ENCODE measurements at regions not wholly inside any gene's neighbourhood (a gene's known extent, or its start where the extent isn't known, plus 50 kb on each side); places are given as distances from the start of the nearest gene placed in this dataset.

- DNase-seq (ENCODE audit: low read depth) = no peak
Measured at GRCh38 chr10:2980791-2981360, 86.5 kb upstream of the PFKP start.

GRCh38 chr10:2980116-2980515 is 87.2 kb upstream of the PFKP start:
- no peak for DNase-seq (ENCODE audit: low read depth)

GRCh38 chr10:2979306-2979705 is 88.0 kb upstream of the PFKP start:
- no peak for DNase-seq (ENCODE audit: low read depth)

DNA sequence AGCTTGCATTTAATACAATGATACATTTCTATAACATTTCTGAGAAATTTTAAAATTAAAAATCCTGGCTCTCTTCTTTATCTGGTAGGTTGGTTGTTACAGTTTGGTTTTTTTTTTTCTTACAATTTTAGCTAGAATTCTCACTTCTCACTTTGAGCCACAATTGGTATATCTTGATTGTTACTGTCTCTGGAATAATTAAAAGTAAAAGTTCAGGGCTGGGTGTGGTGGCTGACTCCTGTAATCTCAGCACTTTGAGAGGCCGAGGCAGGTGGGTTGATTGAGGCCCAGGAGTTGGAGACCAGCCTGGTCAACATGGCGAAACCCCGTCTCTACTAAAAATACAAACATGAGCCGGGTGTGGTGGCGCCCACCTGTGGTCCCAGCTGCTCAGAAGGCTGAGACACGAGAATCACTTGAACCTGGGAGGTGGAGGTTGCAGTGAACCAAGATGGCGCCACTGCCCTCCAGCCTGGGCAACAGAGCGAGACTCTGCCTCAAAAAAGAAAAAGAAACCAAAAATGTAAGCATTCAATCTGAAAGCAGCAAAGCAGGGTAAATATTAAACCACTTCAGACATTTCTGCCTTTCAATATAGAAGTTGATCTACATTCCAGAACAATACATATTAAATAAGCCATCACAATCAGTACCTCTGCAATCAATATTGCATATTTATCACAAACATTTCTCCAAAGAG is 88.6 kb upstream of the PFKP start:
- DNase-seq (ENCODE audit: low read depth) = no peak

DNA sequence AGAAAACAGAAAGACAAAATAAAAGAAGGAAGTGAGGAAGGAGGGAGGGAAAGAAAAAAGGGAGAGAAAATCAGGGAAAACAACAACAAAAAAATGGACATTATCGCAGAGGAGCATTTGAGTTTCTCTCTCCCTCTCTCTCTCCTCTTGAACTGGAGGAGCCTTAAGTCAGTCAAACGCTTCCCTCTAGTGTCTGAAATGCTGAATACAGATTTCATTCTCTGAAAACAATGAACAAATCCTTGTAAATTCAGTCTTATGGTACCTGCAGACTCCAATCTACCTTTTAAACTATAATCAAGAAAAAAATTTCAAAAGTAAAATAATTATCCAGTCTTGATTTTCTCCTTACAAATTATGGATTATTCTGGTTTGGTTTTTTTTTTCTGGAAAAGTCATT is 89.2 kb upstream of the PFKP start:
- no peak for DNase-seq (ENCODE audit: low read depth)

DNA sequence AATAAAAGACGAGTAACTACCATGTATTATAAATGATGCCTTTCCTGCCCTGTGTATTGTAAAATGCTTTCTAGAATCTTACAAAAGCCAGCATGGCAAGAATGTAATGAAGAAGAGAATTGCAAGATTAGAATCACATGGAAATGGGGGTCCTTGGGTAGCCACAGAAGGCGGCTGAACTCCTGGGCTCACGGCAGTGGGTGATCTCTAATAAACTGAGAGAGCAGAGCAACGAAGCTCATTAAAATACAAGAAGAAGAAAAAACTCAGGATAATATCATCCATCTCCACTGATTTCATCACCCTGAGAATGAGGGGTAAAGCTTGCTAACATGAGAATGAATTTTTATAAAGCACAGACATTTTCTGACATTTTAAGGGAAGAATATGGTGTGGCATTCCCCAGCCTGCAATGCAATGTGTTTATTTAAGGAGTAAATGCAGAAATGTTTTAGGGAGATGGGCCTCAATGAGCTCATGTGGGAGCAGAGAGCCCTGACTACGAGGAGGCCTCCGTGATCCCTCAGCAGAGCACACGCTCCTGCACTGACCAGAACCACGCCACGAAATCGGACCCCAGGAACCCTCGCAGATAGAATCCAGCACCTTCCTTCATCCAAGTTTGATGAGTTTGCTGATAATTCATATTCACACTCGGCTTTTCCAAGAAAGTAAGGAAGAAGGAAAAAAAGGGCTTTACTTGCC is 92.7 kb upstream of the PFKP start:
- no peak for DNase-seq (ENCODE audit: low read depth)

DNA sequence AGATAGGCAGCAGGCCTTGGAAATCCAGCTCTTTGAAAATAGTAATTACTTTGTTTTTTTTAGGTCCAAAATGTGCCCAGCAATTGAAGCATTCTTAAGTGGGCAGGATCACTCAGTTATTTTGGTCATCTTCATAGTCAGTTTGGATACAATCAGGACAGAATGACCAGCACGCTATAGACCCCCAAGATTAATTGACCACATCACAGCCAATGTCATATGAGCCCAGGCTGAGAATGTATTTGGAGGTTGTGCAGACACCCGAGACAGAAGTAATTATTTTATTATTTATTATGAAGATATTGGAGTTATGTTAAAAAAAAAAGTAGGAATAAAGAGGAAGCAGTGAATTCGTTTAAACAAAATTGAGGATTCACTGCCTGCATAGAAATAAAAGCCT is 93.3 kb upstream of the PFKP start:
- DNase-seq (ENCODE audit: low read depth) = no peak

- no peak for DNase-seq (ENCODE audit: low read depth)
Measured at GRCh38 chr10:2972810-2973209, 94.5 kb upstream of the PFKP start.

- DNase-seq (ENCODE audit: low read depth) = no peak
Measured at GRCh38 chr10:2972216-2972615, 95.1 kb upstream of the PFKP start.

- no peak for DNase-seq (ENCODE audit: low read depth)
Measured at GRCh38 chr10:2970190-2970823, 97.0 kb upstream of the PFKP start.

- DNase-seq (ENCODE audit: low read depth) = no peak
Measured at GRCh38 chr10:2968401-2969058, 98.8 kb upstream of the PFKP start.

GRCh38 chr10:2966134-2966533 is 101.2 kb upstream of the PFKP start:
- DNase-seq (ENCODE audit: low read depth) = no peak

DNA sequence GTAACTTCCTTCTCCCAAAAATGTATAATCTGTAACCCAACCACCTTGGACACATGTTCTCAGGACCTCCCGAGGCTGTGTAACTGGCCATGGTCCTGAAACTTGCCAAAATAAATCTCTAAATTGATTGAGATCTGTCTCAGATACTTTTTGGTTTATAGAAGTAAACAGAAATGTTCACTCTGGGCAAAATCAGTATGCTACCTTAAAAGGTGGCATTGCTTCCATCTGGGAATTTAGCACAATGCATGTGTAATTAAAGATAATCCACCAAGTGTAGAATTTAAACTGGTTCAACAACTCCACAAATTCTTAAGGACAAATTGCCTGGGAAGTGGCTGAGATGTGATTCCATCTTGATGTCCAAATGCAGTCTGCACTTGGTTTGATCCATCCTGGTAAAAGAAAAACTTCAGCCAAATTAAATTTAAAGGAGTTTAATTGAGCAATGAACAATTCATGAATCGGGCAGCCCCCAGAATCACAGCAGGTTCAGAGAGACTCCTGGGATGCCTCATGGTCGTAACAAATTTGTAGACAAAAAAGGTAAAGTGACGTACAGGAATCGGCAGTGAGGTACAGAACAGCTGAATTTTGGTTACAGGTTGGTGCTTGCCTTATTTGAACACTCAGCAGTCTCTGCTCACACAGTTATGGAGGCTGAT is 102.6 kb upstream of the PFKP start:
- DNase-seq (ENCODE audit: low read depth) = no peak

- no peak for DNase-seq (ENCODE audit: low read depth)
Measured at GRCh38 chr10:2963889-2964631, 103.3 kb upstream of the PFKP start.

DNA sequence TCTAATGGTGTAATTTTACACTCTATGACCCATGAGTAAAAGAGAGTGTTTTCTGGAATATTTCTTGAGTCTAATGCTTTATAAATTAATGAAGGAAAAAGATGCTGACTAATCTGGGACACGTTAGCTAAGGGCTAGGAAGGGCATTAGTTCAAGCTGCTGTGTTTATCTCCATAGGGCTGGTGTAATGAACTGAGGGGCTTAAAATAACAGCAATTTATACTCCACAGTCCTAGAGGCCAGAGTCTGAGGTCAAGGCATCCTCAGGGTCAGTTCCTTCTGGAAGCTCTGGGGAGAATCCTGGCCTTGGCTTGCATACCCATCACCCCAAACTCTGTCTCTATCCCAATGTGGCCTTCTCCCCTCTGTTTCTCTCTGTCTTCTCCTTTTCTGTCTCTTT is 105.2 kb upstream of the PFKP start:
- DNase-seq (ENCODE audit: low read depth) = no peak

- DNase-seq (ENCODE audit: low read depth) = no peak
Measured at GRCh38 chr10:2958659-2959058, 108.7 kb upstream of the PFKP start.

DNA sequence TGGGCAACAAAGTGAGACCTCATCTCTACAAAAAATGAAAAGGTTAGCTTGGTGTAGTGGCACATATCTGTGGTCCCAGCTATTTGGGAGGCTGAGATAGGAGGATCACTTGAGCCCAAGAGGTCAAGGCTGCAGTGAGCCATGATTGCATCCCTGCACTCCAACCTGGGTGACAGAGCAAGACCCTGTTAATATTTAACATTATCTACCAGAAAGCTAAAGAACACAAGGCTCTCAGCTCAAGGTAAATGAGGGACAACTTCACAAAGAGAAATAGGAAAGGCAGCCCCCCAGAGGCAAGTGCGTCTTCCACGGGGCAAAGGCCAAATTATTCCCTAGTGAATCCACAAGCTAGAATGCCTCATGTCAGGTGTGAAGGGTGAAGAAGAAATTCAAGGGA is 109.6 kb upstream of the PFKP start:
- DNase-seq (ENCODE audit: low read depth) = no peak

GRCh38 chr10:2955064-2955463 is 112.3 kb upstream of the PFKP start:
- DNase-seq (ENCODE audit: low read depth) = no peak

DNA sequence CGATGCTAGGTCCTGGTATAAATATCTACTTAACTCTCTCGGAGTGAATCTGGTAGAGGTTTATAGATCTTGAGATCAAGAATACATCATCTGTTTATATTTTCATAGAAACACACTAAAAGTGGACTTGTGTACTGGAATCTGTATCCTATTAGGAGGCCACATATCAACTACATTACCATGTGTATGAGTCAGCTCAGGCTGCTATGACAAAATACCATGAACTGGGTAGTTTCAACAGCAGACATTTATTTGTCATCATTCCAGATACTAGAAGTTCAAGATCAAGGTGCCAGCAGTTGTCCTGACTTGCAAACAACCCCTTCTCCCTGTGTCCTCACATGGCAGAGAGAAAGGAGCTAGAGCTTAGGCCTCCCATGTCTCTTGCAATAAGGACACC is 113.9 kb upstream of the PFKP start:
- DNase-seq (ENCODE audit: low read depth) = no peak

GRCh38 chr10:2951235-2951835 is 116.0 kb upstream of the PFKP start:
- no peak for DNase-seq (ENCODE audit: low read depth)

- DNase-seq (ENCODE audit: low read depth) = no peak
Measured at GRCh38 chr10:2950546-2950945, 116.8 kb upstream of the PFKP start.

Data from stromal cell of bone marrow (primary cell).